ENCODE measurements at regions not wholly inside any gene's neighbourhood (a gene's known extent, or its start where the extent isn't known, plus 50 kb on each side); places are given as distances from the start of the nearest gene placed in this dataset.

GRCh38 chr12:124123296-124124000 is 150.4 kb downstream of the ZNF664 start:
- Mint-ChIP-seq H3K36me3 (ENCODE audit: insufficient read depth) (no peaks in the 10 kb centered on the region), H3K27me3 (no peaks in the 10 kb centered on the region), H3K4me1 (ENCODE audit: low read depth) (peaks cover 13% of the 10 kb centered on the region), H3K27ac (no peak overlapping the region), H3K9me3 (ENCODE audit: low read depth) (no peaks in the 10 kb centered on the region), H3K4me3 (ENCODE audit: low read depth) (no peak overlapping the region)
- TF ChIP-seq, protein P1, sequence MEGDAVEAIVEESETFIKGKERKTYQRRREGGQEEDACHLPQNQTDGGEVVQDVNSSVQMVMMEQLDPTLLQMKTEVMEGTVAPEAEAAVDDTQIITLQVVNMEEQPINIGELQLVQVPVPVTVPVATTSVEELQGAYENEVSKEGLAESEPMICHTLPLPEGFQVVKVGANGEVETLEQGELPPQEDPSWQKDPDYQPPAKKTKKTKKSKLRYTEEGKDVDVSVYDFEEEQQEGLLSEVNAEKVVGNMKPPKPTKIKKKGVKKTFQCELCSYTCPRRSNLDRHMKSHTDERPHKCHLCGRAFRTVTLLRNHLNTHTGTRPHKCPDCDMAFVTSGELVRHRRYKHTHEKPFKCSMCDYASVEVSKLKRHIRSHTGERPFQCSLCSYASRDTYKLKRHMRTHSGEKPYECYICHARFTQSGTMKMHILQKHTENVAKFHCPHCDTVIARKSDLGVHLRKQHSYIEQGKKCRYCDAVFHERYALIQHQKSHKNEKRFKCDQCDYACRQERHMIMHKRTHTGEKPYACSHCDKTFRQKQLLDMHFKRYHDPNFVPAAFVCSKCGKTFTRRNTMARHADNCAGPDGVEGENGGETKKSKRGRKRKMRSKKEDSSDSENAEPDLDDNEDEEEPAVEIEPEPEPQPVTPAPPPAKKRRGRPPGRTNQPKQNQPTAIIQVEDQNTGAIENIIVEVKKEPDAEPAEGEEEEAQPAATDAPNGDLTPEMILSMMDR (IDR thresholded peaks at IDR 0.05; ENCODE audit: unreplicated experiment), result no peak
- DNase-seq (ENCODE audit: low spot score, unreplicated experiment), result no peak

DNA sequence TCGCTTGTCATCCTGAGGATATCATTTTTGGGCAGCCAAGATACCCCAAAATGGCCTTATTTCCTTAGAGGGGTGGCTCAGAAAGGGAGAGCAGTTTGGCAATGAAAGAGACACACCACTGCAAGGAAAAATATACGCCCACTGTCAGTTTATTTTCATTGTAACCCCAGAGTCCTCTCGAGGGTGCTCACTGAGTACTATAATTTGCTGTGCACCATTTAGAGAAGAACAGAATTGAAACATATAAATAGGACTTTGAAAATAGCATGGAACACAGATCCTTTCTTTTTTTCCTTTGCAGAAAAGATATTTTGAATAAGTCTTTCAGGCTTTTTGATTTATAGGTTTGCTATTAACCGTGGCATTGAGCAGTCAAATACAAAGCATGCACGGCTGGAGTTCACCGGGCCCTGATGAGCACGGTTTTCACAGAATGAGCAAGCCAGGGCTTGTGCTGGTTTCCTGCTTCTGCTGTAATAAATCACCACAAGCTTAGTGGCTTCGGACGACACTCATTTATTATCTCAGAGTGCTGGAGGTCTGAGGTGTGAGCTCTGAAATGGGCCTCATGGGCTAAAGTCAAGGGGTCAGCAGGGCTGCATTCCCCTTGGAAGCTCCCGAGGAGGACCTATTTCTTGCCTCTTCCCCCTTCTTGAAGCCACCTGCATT is 152.3 kb downstream of the ZNF664 start:
- TF ChIP-seq, protein P1 (IDR thresholded peaks at IDR 0.05; ENCODE audit: unreplicated experiment), result no peak
- Mint-ChIP-seq H3K27me3 (no peaks in the 10 kb centered on the region), H3K27ac (no peak overlapping the region), H3K9me3 (ENCODE audit: low read depth) (no peaks in the 10 kb centered on the region), H3K4me3 (ENCODE audit: low read depth) (no peak overlapping the region), H3K36me3 (ENCODE audit: insufficient read depth) (no peaks in the 10 kb centered on the region), H3K4me1 (ENCODE audit: low read depth) (peaks cover 15% of the 10 kb centered on the region)
- DNase-seq (ENCODE audit: low spot score, unreplicated experiment), result no peak

GRCh38 chr12:124126950-124127655 is 154.1 kb downstream of the ZNF664 start:
- H3K4me3 Mint-ChIP-seq (ENCODE audit: low read depth), result no peak overlapping the region
- no peak for DNase-seq (ENCODE audit: low spot score, unreplicated experiment)
- peak overlapping the region; percentile 20 for H3K27ac Mint-ChIP-seq
- no peaks in the 10 kb centered on the region for H3K36me3 Mint-ChIP-seq (ENCODE audit: insufficient read depth)
- peaks cover 30% of the 10 kb centered on the region for H3K4me1 Mint-ChIP-seq (ENCODE audit: low read depth)
- no peaks in the 10 kb centered on the region for H3K9me3 Mint-ChIP-seq (ENCODE audit: low read depth)
- TF ChIP-seq, protein P1 (IDR thresholded peaks at IDR 0.05; ENCODE audit: unreplicated experiment), result no peak
- H3K27me3 Mint-ChIP-seq, result no peaks in the 10 kb centered on the region

- H3K9me3 Mint-ChIP-seq (ENCODE audit: low read depth), result no peaks in the 10 kb centered on the region
- no peaks in the 10 kb centered on the region for H3K27me3 Mint-ChIP-seq
- H3K4me3 Mint-ChIP-seq (ENCODE audit: low read depth), result no peak overlapping the region
- no peak for DNase-seq (ENCODE audit: low spot score, unreplicated experiment)
- no peak overlapping the region for H3K27ac Mint-ChIP-seq
- peaks cover 27% of the 10 kb centered on the region for H3K4me1 Mint-ChIP-seq (ENCODE audit: low read depth)
- TF ChIP-seq, protein P1 (IDR thresholded peaks at IDR 0.05; ENCODE audit: unreplicated experiment), result no peak
- no peaks in the 10 kb centered on the region for H3K36me3 Mint-ChIP-seq (ENCODE audit: insufficient read depth)
These were observed 156.1 kb downstream of the ZNF664 start for GRCh38 chr12:124129132-124129531.

Measured in progenitor cell of endocrine pancreas (in vitro differentiated cells).